DOHH2 (cell line): ENCODE measurements at regions not wholly inside any gene's neighbourhood (a gene's known extent, or its start where the extent isn't known, plus 50 kb on each side); places are given as distances from the start of the nearest gene placed in this dataset.

Experiments used
- H3F3A ChIP-seq: fragments of 200-600 bp; sonication (generic), shearing (Covaris generic); 2 replicates; pipeline ENCODE4 v1.6.0; 2016; ENCODE audit warnings: antibody characterized with exemption, mild to moderate bottlenecking; ENCODE audit not compliant: control insufficient read depth, insufficient read depth
- H3K27ac ChIP-seq: fragments of 200-600 bp; sonication (generic); 2 replicates; pipeline ENCODE4 v1.5.1; 2014; ENCODE audit warnings: low read depth, mild to moderate bottlenecking, low read length, moderate library complexity
- H3K27me3 ChIP-seq: fragments of 200-600 bp; sonication (generic); 2 replicates; pipeline ENCODE4 v1.6.1; 2014; ENCODE audit warnings: mild to moderate bottlenecking, low read length, mixed read lengths; ENCODE audit not compliant: control insufficient read depth
- H3K36me3 ChIP-seq: fragments of 200-600 bp; sonication (generic); 2 replicates; pipeline ENCODE4 v1.6.1; 2014; ENCODE audit warnings: mild to moderate bottlenecking, low read length, moderate library complexity, mixed read lengths; ENCODE audit not compliant: control insufficient read depth
- H3K4me1 ChIP-seq: fragments of 200-600 bp; sonication (generic); 2 replicates; pipeline ENCODE4 v1.6.1; 2014; ENCODE audit warnings: mild to moderate bottlenecking, low read length, mixed read lengths; ENCODE audit not compliant: control insufficient read depth
- H3K4me2 ChIP-seq: fragments of 200-600 bp; sonication (generic); 2 replicates; pipeline ENCODE4 v1.6.0; 2014; ENCODE audit warnings: mild to moderate bottlenecking, low read length, moderate library complexity
- H3K4me3 ChIP-seq: fragments of 200-600 bp; sonication (generic); 2 replicates; pipeline ENCODE4 v1.5.1; 2014; ENCODE audit warnings: mild to moderate bottlenecking, low read length, mixed read lengths
- H3K79me2 ChIP-seq: fragments of 200-600 bp; sonication (generic); 2 replicates; pipeline ENCODE4 v1.6.1; 2014; ENCODE audit warnings: mild to moderate bottlenecking, low read length, mixed read lengths; ENCODE audit not compliant: control insufficient read depth
- H3K9me2 ChIP-seq: fragments of 200-600 bp; sonication (generic); replicated peaks from 2 replicates; pipeline ENCODE4 v1.6.1; 2014; ENCODE audit warnings: mild to moderate bottlenecking, low read length, mixed read lengths; ENCODE audit not compliant: control insufficient read depth
- H3K9me3 ChIP-seq: fragments of 200-600 bp; sonication (generic); 2 replicates; pipeline ENCODE4 v1.6.1; 2014; ENCODE audit warnings: antibody characterized with exemption, low read length, mixed read lengths; ENCODE audit not compliant: control insufficient read depth, insufficient read depth
- H4K20me1 ChIP-seq: fragments of 200-600 bp; sonication (generic); 2 replicates; pipeline ENCODE4 v1.6.0; 2014; ENCODE audit warnings: low read depth, mild to moderate bottlenecking, antibody characterized with exemption, low read length, moderate library complexity; ENCODE audit not compliant: control insufficient read depth, insufficient read depth
- EZH2phosphoT487 ChIP-seq: fragments of 200-600 bp; sonication (generic); IDR thresholded peaks from 2 replicates; pipeline ENCODE4 v1.6.1; 2017; ENCODE audit warnings: borderline replicate concordance, mild to moderate bottlenecking, antibody characterized with exemption, low read length, moderate library complexity, mixed read lengths
- TF ChIP-seq, protein P1 (sequence below): fragments of 200-600 bp; sonication (generic); IDR thresholded peaks from one replicate; pipeline ENCODE4 v1.5.1; 2014; ENCODE audit warnings: antibody characterized with exemption, mild to moderate bottlenecking, low read depth, low read length; ENCODE audit not compliant: poor library complexity, severe bottlenecking

DNA sequence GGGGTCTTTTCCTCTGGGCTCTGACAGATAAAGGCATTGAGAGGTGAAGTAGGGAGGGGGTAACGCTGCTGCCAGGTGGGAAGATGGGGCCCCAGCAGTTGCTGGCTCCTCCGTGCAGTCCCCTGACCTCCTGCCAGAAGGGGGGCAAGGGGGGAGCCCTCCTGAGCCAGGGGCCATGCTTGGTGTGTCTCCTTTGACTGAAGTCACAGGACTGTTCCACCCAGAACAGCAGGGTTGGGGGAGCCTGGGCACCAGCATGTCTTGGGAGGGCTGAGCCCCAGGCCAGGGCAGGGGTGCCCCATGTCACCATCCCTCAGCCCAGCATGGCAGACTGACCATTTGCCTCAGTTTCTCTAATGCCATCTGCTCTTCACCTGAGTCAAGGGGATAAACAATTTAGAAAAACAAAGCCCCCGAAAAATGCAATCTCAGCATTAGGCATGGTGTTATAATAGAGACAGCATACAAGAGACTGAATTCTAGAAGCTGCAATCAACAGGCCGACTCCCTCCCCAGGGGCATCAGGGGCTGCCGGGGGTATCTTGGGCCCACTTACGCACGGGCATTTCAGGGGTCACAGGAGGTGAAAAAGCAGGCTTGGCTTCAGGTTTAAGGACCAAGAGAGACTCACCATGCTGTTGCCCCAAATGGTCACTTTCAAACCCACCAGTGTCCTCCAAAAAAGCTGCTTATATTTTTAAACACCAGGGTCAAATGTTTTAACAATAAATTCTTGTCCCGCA, 108.6 kb upstream of the GPR26 start:
- Histone ChIP-seq H3K27me3 (no peaks in the 10 kb centered on the region), H3K4me2 (no peak overlapping the region), H3K79me2 (no peaks in the 10 kb centered on the region), H3K27ac (no peak overlapping the region), H3K9me2 (no peaks in the 10 kb centered on the region), H3K4me3 (no peak overlapping the region), H3K36me3 (no peaks in the 10 kb centered on the region), H4K20me1 (no peaks in the 10 kb centered on the region), H3K4me1 (peaks cover 62% of the 10 kb centered on the region), H3K9me3 (no peaks in the 10 kb centered on the region), H3F3A (no peaks in the 10 kb centered on the region)
- TF ChIP-seq, protein P1, sequence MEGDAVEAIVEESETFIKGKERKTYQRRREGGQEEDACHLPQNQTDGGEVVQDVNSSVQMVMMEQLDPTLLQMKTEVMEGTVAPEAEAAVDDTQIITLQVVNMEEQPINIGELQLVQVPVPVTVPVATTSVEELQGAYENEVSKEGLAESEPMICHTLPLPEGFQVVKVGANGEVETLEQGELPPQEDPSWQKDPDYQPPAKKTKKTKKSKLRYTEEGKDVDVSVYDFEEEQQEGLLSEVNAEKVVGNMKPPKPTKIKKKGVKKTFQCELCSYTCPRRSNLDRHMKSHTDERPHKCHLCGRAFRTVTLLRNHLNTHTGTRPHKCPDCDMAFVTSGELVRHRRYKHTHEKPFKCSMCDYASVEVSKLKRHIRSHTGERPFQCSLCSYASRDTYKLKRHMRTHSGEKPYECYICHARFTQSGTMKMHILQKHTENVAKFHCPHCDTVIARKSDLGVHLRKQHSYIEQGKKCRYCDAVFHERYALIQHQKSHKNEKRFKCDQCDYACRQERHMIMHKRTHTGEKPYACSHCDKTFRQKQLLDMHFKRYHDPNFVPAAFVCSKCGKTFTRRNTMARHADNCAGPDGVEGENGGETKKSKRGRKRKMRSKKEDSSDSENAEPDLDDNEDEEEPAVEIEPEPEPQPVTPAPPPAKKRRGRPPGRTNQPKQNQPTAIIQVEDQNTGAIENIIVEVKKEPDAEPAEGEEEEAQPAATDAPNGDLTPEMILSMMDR, result no peak
- no peak for TF ChIP-seq EZH2phosphoT487

DNA sequence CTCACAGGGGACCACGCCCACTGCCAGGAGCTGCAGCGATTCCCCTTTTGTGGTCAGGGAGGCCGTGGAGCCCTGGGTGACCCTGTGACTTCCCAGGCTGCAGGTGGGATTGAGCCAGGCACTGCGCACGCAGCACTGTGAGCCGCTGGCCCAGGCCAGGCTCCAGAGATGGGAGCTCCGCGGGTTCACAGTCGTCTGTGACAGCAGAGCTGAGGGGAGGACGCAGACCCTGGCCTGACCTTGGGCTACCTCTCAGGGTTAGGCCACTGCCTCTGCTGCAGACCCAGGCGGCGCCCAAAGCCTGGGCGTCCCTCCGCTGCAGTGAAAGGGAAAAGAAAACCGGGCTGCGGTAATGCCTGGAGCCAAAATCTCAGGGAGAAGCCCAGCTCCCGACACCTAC, 107.5 kb upstream of the GPR26 start:
- no peaks in the 10 kb centered on the region for H3K9me3 ChIP-seq
- H3K4me3 ChIP-seq, result no peak overlapping the region
- H4K20me1 ChIP-seq, result no peaks in the 10 kb centered on the region
- TF ChIP-seq, protein P1, result no peak
- TF ChIP-seq EZH2phosphoT487, result no peak
- no peak overlapping the region for H3K27ac ChIP-seq
- no peaks in the 10 kb centered on the region for H3K79me2 ChIP-seq
- H3K9me2 ChIP-seq, result no peaks in the 10 kb centered on the region
- no peaks in the 10 kb centered on the region for H3K36me3 ChIP-seq
- no peaks in the 10 kb centered on the region for H3K27me3 ChIP-seq
- no peaks in the 10 kb centered on the region for H3F3A ChIP-seq
- peaks cover 51% of the 10 kb centered on the region for H3K4me1 ChIP-seq
- H3K4me2 ChIP-seq, result no peak overlapping the region

DNA sequence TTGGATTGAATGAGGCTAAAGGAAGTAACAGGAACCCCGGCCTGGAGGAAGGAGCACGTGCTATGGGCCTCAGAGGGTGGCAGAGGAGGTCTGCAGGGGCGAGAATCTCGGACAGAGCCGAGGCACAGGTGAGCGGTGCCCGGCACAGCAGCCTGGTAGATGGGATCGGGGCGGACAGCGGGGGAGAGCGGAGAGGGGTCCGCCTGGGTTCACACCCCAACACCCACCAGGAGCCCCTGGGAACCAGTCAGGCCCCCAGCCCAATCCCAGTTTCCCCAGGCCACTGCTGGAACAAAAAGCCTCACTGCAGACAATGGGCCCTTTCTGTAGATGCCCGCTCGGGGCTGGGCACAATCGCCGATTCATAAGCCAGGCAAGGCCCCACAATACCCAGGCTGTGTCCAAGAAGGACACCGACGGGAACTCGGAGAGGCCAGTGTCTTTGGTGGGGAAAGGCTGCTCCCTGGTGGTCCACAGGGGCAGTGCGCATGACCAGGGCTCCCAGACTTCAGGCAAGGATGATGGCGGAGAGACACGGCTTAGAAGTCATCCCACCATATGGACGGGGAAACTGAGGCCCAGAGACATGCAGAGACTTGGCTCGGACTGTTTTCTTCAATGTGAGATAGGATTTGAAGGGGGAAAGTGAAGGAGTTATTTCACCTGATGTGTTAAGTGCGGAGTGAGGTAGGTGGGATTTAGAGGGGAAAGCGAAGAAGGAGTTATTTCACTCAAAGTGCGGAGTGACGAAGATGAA, 106.9 kb upstream of the GPR26 start:
- H3K36me3 ChIP-seq, result no peaks in the 10 kb centered on the region
- no peak overlapping the region for H3K4me3 ChIP-seq
- H3F3A ChIP-seq, result no peaks in the 10 kb centered on the region
- no peaks in the 10 kb centered on the region for H3K9me2 ChIP-seq
- TF ChIP-seq, protein P1, result peak; percentile 99
- no peak for TF ChIP-seq EZH2phosphoT487
- no peak overlapping the region for H3K27ac ChIP-seq
- H3K79me2 ChIP-seq, result no peaks in the 10 kb centered on the region
- H3K4me2 ChIP-seq, result 0 out of 2 replicates have a peak overlapping the region, but pooled peaks have one; percentile 25
- H3K4me1 ChIP-seq, result peaks cover 45% of the 10 kb centered on the region
- H4K20me1 ChIP-seq, result no peaks in the 10 kb centered on the region
- H3K9me3 ChIP-seq, result no peaks in the 10 kb centered on the region
- H3K27me3 ChIP-seq, result no peaks in the 10 kb centered on the region
